ENCODE measurements at regions not wholly inside any gene's neighbourhood (a gene's known extent, or its start where the extent isn't known, plus 50 kb on each side); places are given as distances from the start of the nearest gene placed in this dataset.

GRCh38 chr2:150545916-150546315 is 58.4 kb upstream of the RND3 start:
- H3K36me3 ChIP-seq (ENCODE audit: control insufficient read depth, insufficient read depth, low read length): no peaks in the 10 kb centered on the region
- H3K9me3 ChIP-seq (ENCODE audit: control insufficient read depth, low read depth, low read length): peaks cover 7% of the 10 kb centered on the region
- no peak overlapping the region for H3K4me3 ChIP-seq (ENCODE audit: low read length)
- H3K27me3 ChIP-seq (ENCODE audit: control insufficient read depth, insufficient read depth, low read length): no peaks in the 10 kb centered on the region
- DNase-seq: no peak
- no peak overlapping the region for H3K27ac ChIP-seq (ENCODE audit: low read length)
- H3K4me1 ChIP-seq (ENCODE audit: control insufficient read depth, insufficient read depth, low read length): no peaks in the 10 kb centered on the region
- WGBS (ENCODE audit: insufficient coverage, low lambda C conversion rate): 84% methylated on average over 3 of the region's 4 CpGs

- DNase-seq: no peak
- 100% methylated on average over 1 of the region's 3 CpGs for WGBS (ENCODE audit: insufficient coverage, low lambda C conversion rate)
- Histone ChIP-seq H3K27ac (ENCODE audit: low read length) (no peak overlapping the region), H3K36me3 (ENCODE audit: control insufficient read depth, insufficient read depth, low read length) (no peaks in the 10 kb centered on the region), H3K4me3 (ENCODE audit: low read length) (no peak overlapping the region), H3K9me3 (ENCODE audit: control insufficient read depth, low read depth, low read length) (peaks cover 7% of the 10 kb centered on the region), H3K27me3 (ENCODE audit: control insufficient read depth, insufficient read depth, low read length) (no peaks in the 10 kb centered on the region), H3K4me1 (ENCODE audit: control insufficient read depth, insufficient read depth, low read length) (no peaks in the 10 kb centered on the region)
Observed at GRCh38 chr2:150544731-150545130, 57.3 kb upstream of the RND3 start.

- no CpG with 5 or more reads among the region's 30 CpGs for WGBS (ENCODE audit: insufficient coverage, low lambda C conversion rate)
- no peaks in the 10 kb centered on the region for H3K4me1 ChIP-seq (ENCODE audit: control insufficient read depth, insufficient read depth, low read length)
- no peak for DNase-seq
- H3K4me3 ChIP-seq (ENCODE audit: low read length): no peak overlapping the region
- peaks cover 7% of the 10 kb centered on the region for H3K9me3 ChIP-seq (ENCODE audit: control insufficient read depth, low read depth, low read length)
- no peaks in the 10 kb centered on the region for H3K36me3 ChIP-seq (ENCODE audit: control insufficient read depth, insufficient read depth, low read length)
- no peak overlapping the region for H3K27ac ChIP-seq (ENCODE audit: low read length)
- no peaks in the 10 kb centered on the region for H3K27me3 ChIP-seq (ENCODE audit: control insufficient read depth, insufficient read depth, low read length)
Observed at GRCh38 chr2:150542692-150543091, 55.2 kb upstream of the RND3 start.

GRCh38 chr2:150542172-150542571 is 54.7 kb upstream of the RND3 start:
- Histone ChIP-seq H3K27me3 (ENCODE audit: control insufficient read depth, insufficient read depth, low read length) (no peaks in the 10 kb centered on the region), H3K27ac (ENCODE audit: low read length) (no peak overlapping the region), H3K4me3 (ENCODE audit: low read length) (no peak overlapping the region), H3K4me1 (ENCODE audit: control insufficient read depth, insufficient read depth, low read length) (no peaks in the 10 kb centered on the region), H3K9me3 (ENCODE audit: control insufficient read depth, low read depth, low read length) (peaks cover 7% of the 10 kb centered on the region), H3K36me3 (ENCODE audit: control insufficient read depth, insufficient read depth, low read length) (no peaks in the 10 kb centered on the region)
- no peak for DNase-seq
- no CpG with 5 or more reads among the region's 19 CpGs for WGBS (ENCODE audit: insufficient coverage, low lambda C conversion rate)

- no peaks in the 10 kb centered on the region for H3K4me1 ChIP-seq (ENCODE audit: control insufficient read depth, insufficient read depth, low read length)
- WGBS (ENCODE audit: insufficient coverage, low lambda C conversion rate): 88% methylated on average over 6 of the region's 7 CpGs
- peaks cover 7% of the 10 kb centered on the region for H3K9me3 ChIP-seq (ENCODE audit: control insufficient read depth, low read depth, low read length)
- H3K4me3 ChIP-seq (ENCODE audit: low read length): no peak overlapping the region
- no peak for DNase-seq
- H3K36me3 ChIP-seq (ENCODE audit: control insufficient read depth, insufficient read depth, low read length): no peaks in the 10 kb centered on the region
- H3K27ac ChIP-seq (ENCODE audit: low read length): no peak overlapping the region
- H3K27me3 ChIP-seq (ENCODE audit: control insufficient read depth, insufficient read depth, low read length): no peaks in the 10 kb centered on the region
Observed at GRCh38 chr2:150538651-150539201, 51.3 kb upstream of the RND3 start.
